ENCODE measurements at regions not wholly inside any gene's neighbourhood (a gene's known extent, or its start where the extent isn't known, plus 50 kb on each side); places are given as distances from the start of the nearest gene placed in this dataset.
"Not testable (repeated sequence)": the region's sequence is repeated elsewhere in the genome, so short reads cannot be mapped to it uniquely, and the experiment has no call there.

GRCh38 chr2:58608146-58608545 is 367.0 kb upstream of the FANCL start:
- DNase-seq: no peak

GRCh38 chr2:58607448-58607847 is 366.3 kb upstream of the FANCL start:
- DNase-seq: no peak

DNA sequence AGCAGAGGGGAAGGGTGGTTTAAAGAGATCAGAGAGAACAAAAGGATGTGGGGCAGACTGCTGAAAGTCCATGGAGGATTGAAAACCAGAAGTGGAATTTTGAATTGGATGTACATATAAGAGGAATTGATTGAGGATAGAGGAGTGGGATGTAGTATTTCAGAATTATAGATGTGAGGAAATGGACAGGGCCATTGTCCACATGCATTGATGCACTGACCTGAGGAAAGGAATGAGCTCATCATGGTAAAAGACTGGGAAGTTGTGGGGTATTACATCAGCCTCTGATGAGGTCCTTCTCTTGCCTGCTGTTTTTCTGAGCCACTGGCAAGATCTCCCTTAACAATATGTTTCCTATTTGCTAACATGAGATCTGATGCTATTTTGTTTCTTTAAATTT is 365.7 kb upstream of the FANCL start:
- DNase-seq: no peak

GRCh38 chr2:58604096-58604495 is 363.0 kb upstream of the FANCL start:
- DNase-seq: no peak

DNA sequence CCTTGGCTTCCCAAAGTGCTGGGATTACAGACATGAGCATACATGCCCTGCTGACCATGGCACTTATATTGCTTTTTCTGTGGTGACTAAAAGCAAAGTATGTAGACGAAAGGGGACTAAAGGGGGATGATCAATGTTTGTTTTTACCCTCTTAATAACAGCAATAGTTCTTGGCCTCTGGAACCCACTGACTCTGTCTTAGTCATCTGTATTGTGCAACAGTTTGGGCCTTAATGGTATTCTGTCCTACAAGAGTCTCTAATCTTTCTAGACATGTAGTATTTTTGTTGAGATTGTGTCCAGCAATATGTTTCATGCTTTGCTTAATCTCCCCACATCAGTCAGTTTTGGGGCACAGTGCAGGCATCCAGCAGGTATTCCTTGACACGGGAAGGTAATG is 359.9 kb upstream of the FANCL start:
- DNase-seq: no peak

DNA sequence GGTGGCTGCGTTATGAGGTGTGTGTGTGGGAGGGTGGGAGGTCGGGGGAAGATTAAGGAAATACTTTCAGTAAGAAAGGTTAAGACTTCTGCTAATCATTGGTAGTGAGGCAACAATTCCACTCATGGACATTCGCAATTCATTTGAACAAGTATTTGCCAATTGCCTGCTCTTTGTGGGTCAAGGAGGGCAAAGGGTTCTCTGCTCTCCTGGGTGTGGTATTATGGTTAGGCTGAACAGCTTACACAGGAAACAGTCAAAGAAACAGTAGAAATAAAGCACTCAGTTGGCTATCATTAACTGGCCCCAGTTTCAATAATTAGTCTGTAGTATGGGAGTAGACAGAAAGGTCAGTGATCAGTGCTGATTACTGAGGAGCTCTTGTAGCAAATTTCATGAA is 357.0 kb upstream of the FANCL start:
- no peak for DNase-seq

DNA sequence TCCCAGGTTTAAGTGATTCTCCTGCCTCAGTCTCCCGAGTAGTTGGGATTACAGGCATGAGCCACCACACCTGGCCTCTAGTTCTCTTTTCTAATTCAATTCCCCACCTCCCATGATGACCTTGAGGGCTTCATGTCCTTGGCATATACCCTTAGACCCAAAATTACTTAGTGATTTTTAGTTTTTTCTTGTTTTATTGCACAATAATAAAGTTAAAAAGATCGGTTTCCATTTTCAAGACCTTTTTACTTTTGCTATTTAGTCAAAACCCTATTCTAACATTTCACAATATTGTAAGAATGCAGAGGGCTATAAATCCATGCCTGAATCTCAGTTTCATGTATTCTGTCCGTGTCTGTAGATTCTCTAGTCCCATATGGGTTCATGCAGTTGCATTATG is 354.6 kb upstream of the FANCL start:
- no peak for DNase-seq

DNA sequence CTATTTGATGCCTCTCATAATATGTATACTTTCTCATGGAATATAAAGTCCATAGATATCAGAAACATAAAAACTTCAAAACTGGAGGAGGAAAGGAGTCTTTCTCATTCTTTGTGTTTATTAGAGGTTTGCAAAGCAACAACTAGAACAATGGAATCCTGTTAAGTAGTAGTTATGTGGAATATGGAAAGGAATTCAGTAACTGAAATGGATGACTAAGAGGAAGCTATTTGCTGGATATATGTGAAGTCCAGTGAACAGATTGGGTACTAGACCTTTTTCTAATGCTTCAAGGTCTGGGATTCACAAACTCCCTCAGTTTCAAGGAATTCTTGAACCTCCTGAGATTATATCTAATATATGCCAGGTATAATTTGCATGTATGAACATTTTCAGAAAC is 353.6 kb upstream of the FANCL start:
- no peak for DNase-seq

GRCh38 chr2:58594175-58594574 is 353.1 kb upstream of the FANCL start:
- DNase-seq: no peak

- DNase-seq: not testable (repeated sequence)
These were observed 345.1 kb upstream of the FANCL start for GRCh38 chr2:58586178-58586577.

GRCh38 chr2:58585233-58585632 is 344.1 kb upstream of the FANCL start:
- no peak for DNase-seq

- DNase-seq: no peak
These were observed 343.5 kb upstream of the FANCL start for GRCh38 chr2:58584606-58585118.

GRCh38 chr2:58578276-58578675 is 337.2 kb upstream of the FANCL start:
- DNase-seq: no peak

- DNase-seq: no peak
These were observed 333.7 kb upstream of the FANCL start for GRCh38 chr2:58574873-58575272.

- no peak for DNase-seq
These were observed 331.6 kb upstream of the FANCL start for GRCh38 chr2:58572731-58573130.

DNA sequence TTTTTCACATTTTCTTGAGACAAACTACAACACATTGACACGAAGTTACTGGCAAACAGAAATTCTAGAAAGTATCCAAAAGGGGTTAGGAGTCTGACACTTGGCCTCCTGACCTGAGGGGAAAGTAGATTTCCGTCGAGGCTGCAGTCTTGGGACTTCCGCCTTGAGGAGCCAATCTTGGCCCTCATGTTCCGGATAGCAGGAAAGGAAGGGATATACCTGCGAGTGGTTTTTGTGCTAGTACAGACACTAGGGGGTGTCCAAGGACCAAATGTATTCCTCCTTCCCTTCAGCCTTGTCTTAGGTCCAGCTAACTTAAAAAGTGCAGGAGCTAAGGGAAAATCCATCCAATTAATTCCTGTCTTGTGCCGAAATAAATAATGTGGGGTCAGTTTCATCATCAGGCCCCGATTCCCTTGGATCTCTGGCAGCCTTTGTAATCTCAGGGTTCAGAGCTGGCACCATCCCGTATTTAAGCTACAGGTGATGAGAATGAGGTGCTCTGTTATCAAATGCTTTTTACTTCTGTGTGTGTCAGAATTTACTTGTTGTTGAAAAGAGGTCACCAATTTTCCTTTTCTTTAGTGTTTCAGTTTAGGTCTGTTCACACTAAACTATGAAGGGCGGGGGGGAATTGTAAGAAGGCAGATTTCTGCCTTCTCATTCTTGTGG is 330.2 kb upstream of the FANCL start:
- peak; percentile 55 for DNase-seq

- DNase-seq: no peak
These were observed 328.5 kb upstream of the FANCL start for GRCh38 chr2:58569475-58570185.

GRCh38 chr2:58568901-58569300 is 327.8 kb upstream of the FANCL start:
- no peak for DNase-seq

DNA sequence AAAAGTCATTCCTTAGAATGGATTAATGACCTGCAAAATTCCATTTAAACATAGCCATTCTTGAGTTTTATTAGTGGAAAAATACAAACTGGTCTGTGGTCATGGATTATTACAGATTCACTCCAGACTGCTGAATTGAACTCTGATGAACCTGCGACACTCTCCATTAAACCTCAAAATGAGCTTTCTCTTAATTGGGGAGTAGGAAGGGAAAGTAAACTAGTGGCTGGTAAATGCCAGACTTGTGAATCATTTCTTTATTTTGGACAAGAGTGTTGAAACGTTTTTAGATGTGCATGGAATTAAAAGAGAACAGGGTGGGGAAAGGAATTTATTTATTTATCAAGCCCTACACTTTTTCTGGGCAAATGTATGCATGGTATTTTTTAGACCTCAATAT is 321.2 kb upstream of the FANCL start:
- DNase-seq: no peak

- DNase-seq: no peak
These were observed 319.4 kb upstream of the FANCL start for GRCh38 chr2:58560531-58560930.

DNA sequence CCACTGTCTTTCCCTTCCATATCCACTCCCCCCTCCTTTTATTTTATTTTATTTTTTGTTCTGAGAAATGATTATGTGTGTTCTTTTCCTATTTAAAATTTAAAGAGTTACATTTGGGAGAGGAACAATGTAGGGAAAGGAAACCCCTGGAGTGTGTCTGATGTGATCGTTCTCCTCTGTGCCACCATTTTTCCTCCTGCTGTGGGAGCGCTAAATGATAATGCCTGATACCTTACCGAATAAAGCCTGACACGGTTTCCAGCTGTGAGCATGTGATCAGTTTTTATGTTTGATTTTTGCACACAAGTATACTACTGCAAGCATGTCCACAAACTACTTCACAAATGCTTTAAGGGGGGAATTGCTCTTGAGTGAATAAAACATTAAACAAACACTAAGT is 317.8 kb upstream of the FANCL start:
- no peak for DNase-seq

GRCh38 chr2:58557176-58557575 is 316.1 kb upstream of the FANCL start:
- DNase-seq: no peak

- no peak for DNase-seq
These were observed 312.8 kb upstream of the FANCL start for GRCh38 chr2:58553937-58554336.

DNA sequence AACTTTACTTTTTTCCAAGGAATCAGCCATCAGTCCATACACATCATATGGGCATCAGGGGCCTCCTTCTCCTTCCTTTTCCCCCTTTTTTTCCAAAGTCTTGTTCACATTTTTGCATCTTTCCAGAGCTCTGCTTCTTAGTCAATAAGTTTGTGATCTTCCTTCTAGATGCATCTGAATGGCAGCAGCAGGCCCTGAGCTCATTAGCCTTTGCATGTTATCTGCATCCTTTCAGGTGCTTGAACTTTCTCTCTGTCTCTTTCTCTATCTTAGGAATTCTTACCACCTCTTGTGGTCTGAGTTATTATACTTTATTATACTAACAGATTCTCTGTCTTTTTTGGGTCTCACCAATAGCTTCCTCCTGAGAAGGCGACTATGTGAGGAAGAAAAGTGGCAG is 312.4 kb upstream of the FANCL start:
- DNase-seq: no peak
